ENCODE measurements at regions not wholly inside any gene's neighbourhood (a gene's known extent, or its start where the extent isn't known, plus 50 kb on each side); places are given as distances from the start of the nearest gene placed in this dataset.

DNA sequence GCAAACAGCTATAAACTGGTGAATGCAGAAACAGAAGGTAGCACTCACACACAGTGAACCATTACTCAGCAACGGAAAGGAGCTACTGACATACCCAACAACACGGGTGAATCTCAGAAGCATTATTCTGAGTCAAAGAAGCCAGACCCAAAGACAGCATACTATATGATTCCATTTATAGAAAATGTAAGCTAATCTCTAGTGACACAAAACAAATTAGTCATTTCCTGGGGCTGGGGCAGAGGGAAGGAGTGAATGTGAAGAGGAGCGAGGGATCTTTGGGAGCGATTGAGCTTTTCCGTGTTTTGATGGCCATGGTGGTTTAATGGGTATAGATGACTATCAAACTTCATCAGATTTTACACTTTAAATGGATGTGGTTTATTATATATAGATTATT, 614.6 kb downstream of the DHX35 start:
- Histone ChIP-seq H3K27ac (ENCODE audit: low read depth, low read length) (no peak overlapping the region), H3K18ac (ENCODE audit: extremely low read depth, low read length) (no peak overlapping the region), H4K91ac (replicated peaks; ENCODE audit: insufficient read length, low read length) (no peak overlapping the region), H2BK15ac (ENCODE audit: low read length) (no peak overlapping the region), H3K36me3 (ENCODE audit: control insufficient read depth in 2 of 4, insufficient read depth in 4 of 4, low read length in 3 of 4) (no peaks in the 10 kb centered on the region), H3K4me2 (ENCODE audit: insufficient read depth in 1 of 2, low read depth in 2 of 2, low read length in 2 of 2) (no peak overlapping the region), H3K79me2 (ENCODE audit: control insufficient read depth in 1 of 2, insufficient read depth in 2 of 2, low read length in 2 of 2) (no peaks in the 10 kb centered on the region), H3K4ac (replicated peaks; ENCODE audit: insufficient read length, low read depth, low read length) (no peak overlapping the region), H3K9me3 (ENCODE audit: insufficient read depth in 2 of 2, low read depth in 1 of 2, low read length in 1 of 2) (no peaks in the 10 kb centered on the region), H2BK12ac (ENCODE audit: low read depth, low read length) (no peak overlapping the region), H3K14ac (ENCODE audit: insufficient read length) (no peak overlapping the region), H2BK5ac (ENCODE audit: low read depth, low read length) (no peak overlapping the region), H3K9ac (replicated peaks in 1 of 4; ENCODE audit: extremely low read depth in 1 of 4, low read depth in 3 of 4, low read length in 3 of 4) (no peak overlapping the region), H4K20me1 (replicated peaks in 1 of 2; ENCODE audit: control insufficient read depth in 1 of 2, insufficient read depth in 2 of 2, low read length in 2 of 2) (no peaks in the 10 kb centered on the region), H4K5ac (ENCODE audit: insufficient read length, low read depth, low read length) (no peak overlapping the region), H2BK120ac (replicated peaks; ENCODE audit: low read depth, low read length) (no peak overlapping the region), H3K23ac (ENCODE audit: insufficient read length) (no peak overlapping the region), H2AFZ (ENCODE audit: low read length) (no peak overlapping the region), H3K27me3 (replicated peaks in 1 of 4; ENCODE audit: control insufficient read depth in 3 of 4, extremely low read depth in 1 of 4, insufficient read depth in 3 of 4, low read length in 3 of 4) (no peaks in the 10 kb centered on the region), H3K4me1 (replicated peaks in 1 of 4; ENCODE audit: control insufficient read depth in 3 of 4, insufficient read depth in 4 of 4, low read length in 3 of 4) (no peaks in the 10 kb centered on the region), H2AK5ac (ENCODE audit: low read depth, low read length) (no peak overlapping the region), H4K8ac (ENCODE audit: extremely low read depth, insufficient read depth, low read length) (no peak overlapping the region), H3K79me1 (ENCODE audit: low read depth, low read length) (no peaks in the 10 kb centered on the region), H2BK20ac (ENCODE audit: low read length) (no peak overlapping the region), H3K23me2 (ENCODE audit: low read depth, low read length) (no peaks in the 10 kb centered on the region), H3K56ac (replicated peaks; ENCODE audit: insufficient read length, low read depth, low read length) (no peak overlapping the region), H3K4me3 (ENCODE audit: extremely low read depth in 1 of 4, insufficient read depth in 2 of 4, low read depth in 3 of 4, low read length in 4 of 4) (no peak overlapping the region)
- DNase-seq (ENCODE audit: low read depth in 1 of 2, low spot score in 2 of 2): no peak
- 83% methylated on average over 5 of the region's 5 CpGs; no CpG with 5 or more reads in 1 of the 2 experiments for WGBS, 2 experiments (ENCODE audit: extremely low coverage in 1 of 2, insufficient coverage in 1 of 2, insufficient read length in 1 of 2, insufficient replicate concordance in 2 of 2, low coverage in 1 of 2, low lambda C conversion rate in 2 of 2, missing lambda C conversion rate in 1 of 2)
- ChIA-PET CTCF (ENCODE audit: partially characterized antibody) (no interaction called here), POLR2A (ENCODE audit: partially characterized antibody) (interaction anchor here (0.9 kb wide), 1 partner anchor 13 kb away, joined by 3 read pairs; no protein-coding TSS in a partner anchor)
- no peak for FAIRE-seq
- TF ChIP-seq SP2 (IDR thresholded peaks at IDR 0.05; ENCODE audit: low read length): no peak
- TF ChIP-seq POLR2A (IDR thresholded peaks at IDR 0.05; ENCODE audit: control extremely low read depth in 1 of 2, low read depth in 2 of 2, low read length in 2 of 2): no peak
- no peak for TF ChIP-seq CBX5 (IDR thresholded peaks at IDR 0.05; ENCODE audit: low read depth, low read length)
- no peak for TF ChIP-seq YY1 (IDR thresholded peaks at IDR 0.05; ENCODE audit: low read depth, low read length)
- TF ChIP-seq HDAC6 (IDR thresholded peaks at IDR 0.05; ENCODE audit: low read depth, low read length): no peak
- no peak for TF ChIP-seq NANOG (IDR thresholded peaks at IDR 0.05; ENCODE audit: insufficient read depth, low read depth, low read length, poor library complexity, severe bottlenecking)
- TF ChIP-seq CHD1 (IDR thresholded peaks at IDR 0.05; ENCODE audit: low read depth, low read length): no peak
- no peak for TF ChIP-seq ZNF274 (IDR thresholded peaks at IDR 0.05; ENCODE audit: borderline replicate concordance, extremely low read depth, low read length)
- TF ChIP-seq FOSL1 (IDR thresholded peaks at IDR 0.05; ENCODE audit: insufficient read depth, low read depth, low read length): no peak
- TF ChIP-seq KDM5A (IDR thresholded peaks at IDR 0.05; ENCODE audit: low read length): no peak
- TF ChIP-seq CEBPB (IDR thresholded peaks at IDR 0.05; ENCODE audit: low read depth, low read length): no peak
- no peak for TF ChIP-seq CTCF (IDR thresholded peaks at IDR 0.05; ENCODE audit: control extremely low read depth in 1 of 3, insufficient read depth in 1 of 3, low read depth in 1 of 3, low read length in 3 of 3)
- no peak for TF ChIP-seq CTBP2 (IDR thresholded peaks at IDR 0.05; ENCODE audit: borderline replicate concordance, insufficient read depth, insufficient read length, low read length)
